Heart right ventricle (tissue), 16 donors: ENCODE measurements at regions not wholly inside any gene's neighbourhood (a gene's known extent, or its start where the extent isn't known, plus 50 kb on each side); places are given as distances from the start of the nearest gene placed in this dataset.

Experiments
- ATAC-seq, 8 donors: fragments of 200-7000 bp; cut with Tn5 transposase; one replicate each; pipeline ENCODE4 v1.9.1; 2020; ENCODE audit warnings: mild to moderate bottlenecking in 8 of 8, moderate library complexity in 8 of 8, moderate number of reproducible peaks in 1 of 8
- DNase-seq, 2 donors: peaks; one replicate each; pipeline ENCODE4 v3.0.0-alpha.2; 2020
- H3K27ac ChIP-seq, 10 donors: fragments of 200-600 bp; sonication (generic) in 2 of 10; one replicate each; pipeline versions ENCODE4 v1.5.0 to v1.8.0; 2020 to 2022; ENCODE audit warnings: mild to moderate bottlenecking in 3 of 10
- H3K27me3 ChIP-seq, 7 donors: fragments of 200-600 bp; one replicate each; pipeline ENCODE4 v1.8.0; 2021 to 2022; ENCODE audit warnings: mild to moderate bottlenecking in 2 of 7
- H3K36me3 ChIP-seq, 9 donors: fragments of 200-600 bp; sonication (generic) in 1 of 9; one replicate each; pipeline versions ENCODE4 v1.5.0 to v1.8.0; 2020 to 2022; ENCODE audit warnings: mild to moderate bottlenecking in 2 of 9
- H3K4me1 ChIP-seq, 9 donors: fragments of 200-600 bp; sonication (generic) in 1 of 9; one replicate each; pipeline versions ENCODE4 v1.5.0 to v1.8.0; 2020 to 2022; ENCODE audit warnings: mild to moderate bottlenecking in 4 of 9
- H3K4me3 ChIP-seq, 10 donors: fragments of 200-600 bp; sonication (generic) in 2 of 10; one replicate each; pipeline versions ENCODE4 v1.5.0 to v1.8.0; 2020 to 2022; ENCODE audit warnings: mild to moderate bottlenecking in 7 of 10, moderate library complexity in 2 of 10
- H3K9me3 ChIP-seq, 11 donors: fragments of 200-600 bp in 10 of 11; sonication (generic) in 2 of 11; one replicate each; pipeline versions ENCODE4 v1.5.0 to v1.8.0; 2013 to 2022; ENCODE audit warnings: mild to moderate bottlenecking in 2 of 11, control low read depth in 1 of 11, moderate library complexity in 1 of 11
- CTCF ChIP-seq, 9 donors: fragments of 200-600 bp; sonication (generic) in 2 of 9; IDR thresholded peaks; one replicate each; pipeline versions ENCODE4 v1.5.0 to v1.8.0; 2021 to 2022; ENCODE audit warnings: antibody characterized with exemption in 9 of 9, mild to moderate bottlenecking in 5 of 9, moderate library complexity in 1 of 9
- WGBS, 2 donors: extraction: QIAGEN DNeasy Blood & Tissue Kit; methylation state at CpG; one replicate each; pipeline ENCODE4 v1.1.7; 2013; ENCODE audit warnings: inconsistent platforms in 1 of 2; 5-methylcytosine and 5-hydroxymethylcytosine counted together
- intact Hi-C, 10 donors: fragments of 100-400 bp; cut with DNase I; formaldehyde crosslinking; loops; one replicate each; pipeline versions ENCODE4 v1.11.1 to v1.14.2; 2022
- donor health status: Arrhythmogenic right ventricular cardiomyopathy.
- donor health status: ischemic (EF 13 %, LVEDD 7.1; RV severe dilation, severe dysfunction).
- donor health status: healthy with polysubstance abuse.
- donor health status: DM: no; HTN: yes; CAD: no.
- donor health status: DM: no; HTN: no; CAD: no.
- donor health status: ischemic (EF 25% LVEDD 6.9; RV normal size, moderate dysfunction).
- donor health status: ischemic (EF 25% LVEDD 5.7; RV mildly dilated, moderate dysfunction).
- donor health status: healthy.
- donor health status: DM: yes; HTN: yes; CAD: no.
- donor health status: Ischemic cardiomyopathy.
- donor health status: ischemic (EF 35%, LVEDD 5.7; RV mildly dilated, moderate dysfunction).
- donor health status: nonischemic (EF 11% LVEDD 7.7; RV severe dilation, severe dysfunction).
- donor health status: DM: yes; HTN: yes; CAD: no.
- donor health status: PGD.
- donor health status: ischemic (EF 29% LVEDD 5.4; RV normal size, mild dysfunction).
- donor health status: nonischemic (EF 23%, LVEDD 6.1; RV moderate dilation, normal function).

DNA sequence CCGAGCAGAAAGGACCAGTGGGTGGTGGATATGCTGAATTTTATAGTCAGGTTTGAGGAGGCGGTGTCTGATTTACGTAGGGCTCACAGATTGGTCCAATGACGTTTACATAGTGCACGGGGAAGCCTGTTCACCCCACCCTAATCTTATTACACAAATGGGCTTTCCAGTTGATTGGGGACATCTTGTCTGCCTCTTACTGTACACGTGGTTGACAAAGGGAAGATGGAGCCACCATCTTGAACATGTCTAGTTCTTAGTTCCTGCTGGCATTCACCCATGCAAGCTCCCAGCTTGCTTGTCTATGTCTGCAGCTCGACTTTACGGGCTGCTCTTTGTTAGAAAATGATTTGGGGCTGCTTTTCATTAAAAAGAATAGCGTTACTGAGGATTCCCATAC lies 332.0 kb upstream of the SLCO3A1 start:
- intact Hi-C loops: loop anchor here in 5 of 10 donors (5.0 to 10.0 kb wide), 3 partner anchors 217 to 323 kb away; no protein-coding TSS in a partner anchor
- no peak for TF ChIP-seq CTCF (IDR thresholded peaks at IDR 0.05)
- ATAC-seq (no peak), DNase-seq (no peak)
- H3K4me3 ChIP-seq: no peak overlapping the region
- no peak overlapping the region for H3K27ac ChIP-seq
- 77 to 84% methylated on average over 9 of the region's 9 CpGs for WGBS, 2 donors
- no peaks in the 10 kb centered on the region for H3K27me3 ChIP-seq
- peaks cover 0 to 14% (median 7%) of the 10 kb centered on the region in 9 donors for H3K4me1 ChIP-seq
- H3K9me3 ChIP-seq: peaks cover 0 to 5% (median 0%) of the 10 kb centered on the region in 11 donors
- no peaks in the 10 kb centered on the region for H3K36me3 ChIP-seq

DNA sequence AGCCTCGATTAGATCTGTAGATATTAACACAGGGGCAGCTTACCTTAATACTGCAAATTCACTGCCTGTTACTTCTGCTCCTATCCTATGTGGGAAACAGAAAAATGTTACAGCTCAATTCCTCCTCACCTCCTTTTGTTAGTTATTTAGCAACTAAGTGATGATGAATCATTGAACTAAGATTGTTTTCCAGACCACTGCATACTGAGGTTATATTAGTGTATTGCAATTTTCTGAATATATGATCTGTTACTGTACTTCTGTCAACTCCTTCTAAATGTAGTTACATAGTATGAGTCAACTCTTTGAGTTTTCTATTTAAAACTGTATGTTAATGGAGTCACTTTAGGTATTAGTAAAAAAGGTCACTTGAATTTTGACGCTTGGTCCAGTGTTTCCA lies 331.5 kb upstream of the SLCO3A1 start:
- peaks cover 0 to 14% (median 6%) of the 10 kb centered on the region in 9 donors for H3K4me1 ChIP-seq
- H3K27me3 ChIP-seq: no peaks in the 10 kb centered on the region
- TF ChIP-seq CTCF (IDR thresholded peaks at IDR 0.05): no peak
- H3K9me3 ChIP-seq: peaks cover 0 to 5% (median 0%) of the 10 kb centered on the region in 11 donors
- 75 to 81% methylated on average over 2 of the region's 2 CpGs for WGBS, 2 donors
- no peak overlapping the region for H3K4me3 ChIP-seq
- intact Hi-C loops: loop anchor here in 7 of 10 donors (1.0 to 10.0 kb wide), 5 partner anchors 217 to 323 kb away; no protein-coding TSS in a partner anchor
- H3K36me3 ChIP-seq: no peaks in the 10 kb centered on the region
- no peak for DNase-seq
- no peak overlapping the region for H3K27ac ChIP-seq
- ATAC-seq: no peak

DNA sequence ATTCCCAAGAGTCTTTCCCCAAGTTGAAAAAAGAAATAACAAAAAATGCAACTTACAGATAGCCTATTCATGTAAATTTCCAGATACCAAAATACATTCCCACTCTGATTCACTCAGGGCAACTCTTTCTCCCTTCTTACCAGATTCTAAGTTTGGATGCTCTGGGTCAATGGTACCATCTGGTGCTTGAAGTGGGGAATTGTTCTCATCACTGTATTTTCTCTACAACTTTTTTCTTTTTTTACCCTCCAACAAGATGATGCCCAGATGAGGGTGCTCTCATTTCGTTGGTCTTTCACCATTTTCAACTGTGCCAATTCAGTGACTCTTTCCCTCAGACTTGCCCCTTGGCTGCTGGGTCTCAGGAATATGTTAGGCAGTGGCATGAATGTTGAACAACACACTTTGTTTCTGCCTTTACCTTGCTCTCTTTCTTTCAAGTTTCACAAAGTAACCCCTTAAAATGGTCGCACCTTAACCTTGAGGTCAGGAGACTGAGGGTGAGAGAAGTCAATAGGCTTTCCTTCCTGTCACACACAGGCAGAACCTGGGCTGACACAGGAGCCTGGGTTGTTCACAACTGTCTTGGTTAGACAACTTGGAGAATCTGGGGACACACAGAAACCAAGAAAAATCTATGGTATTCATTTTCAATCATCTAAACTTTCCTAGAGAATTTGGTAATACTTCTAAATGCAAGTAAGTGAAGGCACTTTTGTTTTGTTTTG lies 330.7 kb upstream of the SLCO3A1 start:
- DNase-seq (peak in 1 of 2 donors; percentile 14), ATAC-seq (peak in 5 of 8 donors; percentile 42 to 75 (median 71))
- H3K9me3 ChIP-seq: peaks cover 0 to 5% (median 0%) of the 10 kb centered on the region in 11 donors
- intact Hi-C loops: loop anchor here in 7 of 10 donors (1.0 to 10.0 kb wide), 5 partner anchors 218 to 322 kb away; no protein-coding TSS in a partner anchor
- no peak overlapping the region for H3K27ac ChIP-seq
- no peaks in the 10 kb centered on the region for H3K27me3 ChIP-seq
- 68 to 71% methylated on average over 2 of the region's 2 CpGs for WGBS, 2 donors
- no peaks in the 10 kb centered on the region for H3K36me3 ChIP-seq
- TF ChIP-seq CTCF (IDR thresholded peaks at IDR 0.05): peak in 8 of 9 donors; percentile 12 to 66 (median 54)
- H3K4me1 ChIP-seq: peaks cover 0 to 14% (median 0%) of the 10 kb centered on the region in 9 donors
- no peak overlapping the region for H3K4me3 ChIP-seq

- no peak overlapping the region for H3K27ac ChIP-seq
- no peak overlapping the region for H3K4me3 ChIP-seq
- no peaks in the 10 kb centered on the region for H3K27me3 ChIP-seq
- no peaks in the 10 kb centered on the region for H3K36me3 ChIP-seq
- H3K4me1 ChIP-seq: peaks cover 0 to 14% (median 0%) of the 10 kb centered on the region in 9 donors
- 70 to 84% methylated on average over 1 of the region's 1 CpG for WGBS, 2 donors
- no peak for TF ChIP-seq CTCF (IDR thresholded peaks at IDR 0.05)
- ATAC-seq (no peak), DNase-seq (no peak)
- intact Hi-C loops: loop anchor here in 6 of 10 donors (2.0 to 10.0 kb wide), 4 partner anchors 219 to 321 kb away; no protein-coding TSS in a partner anchor
- peaks cover 0 to 5% (median 0%) of the 10 kb centered on the region in 11 donors for H3K9me3 ChIP-seq
Measured at GRCh38 chr15:91523596-91523995, 329.9 kb upstream of the SLCO3A1 start.
